ENCODE measurements at regions not wholly inside any gene's neighbourhood (a gene's known extent, or its start where the extent isn't known, plus 50 kb on each side); places are given as distances from the start of the nearest gene placed in this dataset.

GRCh38 chr7:115662120-115662519 is 368.4 kb downstream of the TFEC start:
- DNase-seq (no peak), ATAC-seq (no peak)
- Histone ChIP-seq H3K27ac (no peak overlapping the region), H3K36me3 (ENCODE audit: insufficient read depth in 1 of 2, low read depth in 1 of 2) (no peaks in the 10 kb centered on the region), H3K27me3 (ENCODE audit: insufficient read depth in 3 of 3, low read length in 2 of 3) (no peaks in the 10 kb centered on the region), H3K4me3 (no peak overlapping the region), H3K4me1 (no peaks in the 10 kb centered on the region), H3K9me3 (no peaks in the 10 kb centered on the region)
- WGBS, 3 donors, result 83 to 91% (median 84%) methylated on average over 2 of the region's 2 CpGs
- no peak for TF ChIP-seq CTCF (IDR thresholded peaks at IDR 0.05)
- intact Hi-C loops (cut with DNase I), result no loop called here

GRCh38 chr7:115658223-115658622 is 372.3 kb downstream of the TFEC start:
- 64 to 81% (median 64%) methylated on average over 3 of the region's 3 CpGs for WGBS, 3 donors
- no peak overlapping the region for H3K27ac ChIP-seq
- intact Hi-C loops (cut with DNase I), result no loop called here

GRCh38 chr7:115654384-115655214 is 376.0 kb downstream of the TFEC start:
- ATAC-seq (no peak), DNase-seq (no peak)
- Histone ChIP-seq H3K9me3 (no peaks in the 10 kb centered on the region), H3K27ac (no peak overlapping the region), H3K27me3 (ENCODE audit: insufficient read depth in 3 of 3, low read length in 2 of 3) (no peaks in the 10 kb centered on the region), H3K4me1 (no peaks in the 10 kb centered on the region), H3K36me3 (ENCODE audit: insufficient read depth in 1 of 2, low read depth in 1 of 2) (no peaks in the 10 kb centered on the region), H3K4me3 (no peak overlapping the region)
- TF ChIP-seq CTCF (IDR thresholded peaks at IDR 0.05), result no peak
- 87 to 94% (median 90%) methylated on average over 2 of the region's 2 CpGs for WGBS, 3 donors
- intact Hi-C loops (cut with DNase I), result no loop called here

More at GRCh38 chr7:115658223-115658622, 372.3 kb downstream of the TFEC start:
- no peaks in the 10 kb centered on the region for H3K4me1 ChIP-seq
- DNase-seq (no peak), ATAC-seq (no peak)
- no peaks in the 10 kb centered on the region for H3K36me3 ChIP-seq (ENCODE audit: insufficient read depth in 1 of 2, low read depth in 1 of 2)
- no peaks in the 10 kb centered on the region for H3K9me3 ChIP-seq
- H3K4me3 ChIP-seq, result no peak overlapping the region
- no peak for TF ChIP-seq CTCF (IDR thresholded peaks at IDR 0.05)
- no peaks in the 10 kb centered on the region for H3K27me3 ChIP-seq (ENCODE audit: insufficient read depth in 3 of 3, low read length in 2 of 3)

GRCh38 chr7:115649429-115649828 is 381.1 kb downstream of the TFEC start:
- Histone ChIP-seq H3K36me3 (ENCODE audit: insufficient read depth in 1 of 2, low read depth in 1 of 2) (no peaks in the 10 kb centered on the region), H3K4me3 (no peak overlapping the region), H3K27ac (no peak overlapping the region), H3K4me1 (no peaks in the 10 kb centered on the region), H3K9me3 (peaks cover 8% of the 10 kb centered on the region), H3K27me3 (ENCODE audit: insufficient read depth in 3 of 3, low read length in 2 of 3) (no peaks in the 10 kb centered on the region)
- TF ChIP-seq CTCF (IDR thresholded peaks at IDR 0.05), result no peak
- intact Hi-C loops (cut with DNase I), result no loop called here
- DNase-seq (no peak), ATAC-seq (no peak)

- Histone ChIP-seq H3K4me3 (no peak overlapping the region), H3K9me3 (peaks cover 15% of the 10 kb centered on the region), H3K27ac (no peak overlapping the region), H3K27me3 (ENCODE audit: insufficient read depth in 3 of 3, low read length in 2 of 3) (no peaks in the 10 kb centered on the region), H3K36me3 (ENCODE audit: insufficient read depth in 1 of 2, low read depth in 1 of 2) (no peaks in the 10 kb centered on the region), H3K4me1 (no peaks in the 10 kb centered on the region)
- ATAC-seq (no peak), DNase-seq (no peak)
- TF ChIP-seq CTCF (IDR thresholded peaks at IDR 0.05), result no peak
- intact Hi-C loops (cut with DNase I), result no loop called here
- WGBS, 3 donors, result 72 to 85% (median 81%) methylated on average over 3 of the region's 3 CpGs
These were observed 382.9 kb downstream of the TFEC start for GRCh38 chr7:115647712-115648111.
